ENCODE measurements at regions not wholly inside any gene's neighbourhood (a gene's known extent, or its start where the extent isn't known, plus 50 kb on each side); places are given as distances from the start of the nearest gene placed in this dataset.

DNA sequence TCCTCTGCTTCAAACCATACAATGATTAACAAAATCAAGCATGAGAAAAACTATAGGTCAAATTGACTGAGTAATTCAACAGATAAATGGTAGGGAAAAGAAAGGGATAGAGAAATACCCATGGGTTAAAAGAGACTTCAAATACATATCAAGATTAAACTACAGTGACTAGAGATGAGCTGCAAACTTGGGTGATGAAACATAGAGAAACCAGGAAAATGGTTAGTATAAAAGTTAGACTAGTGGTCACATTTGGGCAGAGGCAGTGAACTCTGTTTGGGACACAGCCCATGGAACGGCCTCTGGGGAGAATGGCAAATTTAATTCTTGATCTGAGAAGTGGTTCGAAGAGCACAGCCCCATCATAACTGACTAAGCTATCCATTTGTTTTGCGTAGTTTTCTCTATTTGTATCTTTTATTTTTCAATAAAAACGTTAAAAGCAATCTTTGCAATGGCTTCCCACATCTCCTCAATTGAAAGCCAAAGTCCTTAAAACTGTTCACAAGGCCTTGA, 99.4 kb downstream of the APIP start:
- no peaks in the 10 kb centered on the region for H3K27me3 Mint-ChIP-seq (ENCODE audit: low read depth)
- no peak for DNase-seq (ENCODE audit: low spot score)
- H3K4me1 Mint-ChIP-seq (ENCODE audit: low read depth): no peaks in the 10 kb centered on the region
- H3K9me3 Mint-ChIP-seq (ENCODE audit: low read depth): peaks cover 23% of the 10 kb centered on the region
- H3K4me3 Mint-ChIP-seq (ENCODE audit: unreplicated experiment): no peak overlapping the region
- TF ChIP-seq, protein P1, sequence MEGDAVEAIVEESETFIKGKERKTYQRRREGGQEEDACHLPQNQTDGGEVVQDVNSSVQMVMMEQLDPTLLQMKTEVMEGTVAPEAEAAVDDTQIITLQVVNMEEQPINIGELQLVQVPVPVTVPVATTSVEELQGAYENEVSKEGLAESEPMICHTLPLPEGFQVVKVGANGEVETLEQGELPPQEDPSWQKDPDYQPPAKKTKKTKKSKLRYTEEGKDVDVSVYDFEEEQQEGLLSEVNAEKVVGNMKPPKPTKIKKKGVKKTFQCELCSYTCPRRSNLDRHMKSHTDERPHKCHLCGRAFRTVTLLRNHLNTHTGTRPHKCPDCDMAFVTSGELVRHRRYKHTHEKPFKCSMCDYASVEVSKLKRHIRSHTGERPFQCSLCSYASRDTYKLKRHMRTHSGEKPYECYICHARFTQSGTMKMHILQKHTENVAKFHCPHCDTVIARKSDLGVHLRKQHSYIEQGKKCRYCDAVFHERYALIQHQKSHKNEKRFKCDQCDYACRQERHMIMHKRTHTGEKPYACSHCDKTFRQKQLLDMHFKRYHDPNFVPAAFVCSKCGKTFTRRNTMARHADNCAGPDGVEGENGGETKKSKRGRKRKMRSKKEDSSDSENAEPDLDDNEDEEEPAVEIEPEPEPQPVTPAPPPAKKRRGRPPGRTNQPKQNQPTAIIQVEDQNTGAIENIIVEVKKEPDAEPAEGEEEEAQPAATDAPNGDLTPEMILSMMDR (IDR thresholded peaks at IDR 0.05): no peak
- H3K36me3 Mint-ChIP-seq (ENCODE audit: low read depth): peaks cover 18% of the 10 kb centered on the region
- H3K27ac Mint-ChIP-seq (ENCODE audit: unreplicated experiment): no peak overlapping the region

DNA sequence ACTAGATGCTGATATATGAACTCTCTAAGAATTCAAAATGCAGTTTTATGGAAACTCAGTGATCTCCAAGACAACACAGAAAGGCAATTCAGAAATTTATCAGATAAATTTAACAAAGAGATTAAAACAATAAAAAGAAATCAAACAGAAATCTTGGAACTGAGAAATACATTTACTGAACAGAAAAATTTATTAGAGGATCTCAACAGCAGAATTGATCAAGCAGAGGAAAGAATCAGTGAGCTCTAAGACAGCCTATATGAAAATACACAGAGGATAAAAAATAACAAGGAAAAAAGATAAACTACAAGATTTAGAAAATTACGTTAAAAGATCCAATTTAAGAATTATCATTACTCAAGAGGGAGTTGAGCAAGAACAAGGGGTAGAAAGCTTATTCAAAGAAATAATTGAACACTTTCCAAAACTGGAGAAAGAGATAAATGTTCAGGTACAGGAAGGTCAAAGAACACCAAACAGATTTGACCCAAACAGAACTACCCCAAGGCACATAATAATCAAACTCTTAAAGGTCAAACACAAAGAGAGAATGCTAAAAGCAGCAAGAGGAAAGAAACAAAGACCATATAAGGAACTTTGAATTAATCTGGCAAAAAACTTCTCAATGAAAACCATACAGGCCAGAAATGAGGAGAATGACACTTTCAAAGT, 103.1 kb downstream of the APIP start:
- peaks cover 20% of the 10 kb centered on the region for H3K9me3 Mint-ChIP-seq (ENCODE audit: low read depth)

DNA sequence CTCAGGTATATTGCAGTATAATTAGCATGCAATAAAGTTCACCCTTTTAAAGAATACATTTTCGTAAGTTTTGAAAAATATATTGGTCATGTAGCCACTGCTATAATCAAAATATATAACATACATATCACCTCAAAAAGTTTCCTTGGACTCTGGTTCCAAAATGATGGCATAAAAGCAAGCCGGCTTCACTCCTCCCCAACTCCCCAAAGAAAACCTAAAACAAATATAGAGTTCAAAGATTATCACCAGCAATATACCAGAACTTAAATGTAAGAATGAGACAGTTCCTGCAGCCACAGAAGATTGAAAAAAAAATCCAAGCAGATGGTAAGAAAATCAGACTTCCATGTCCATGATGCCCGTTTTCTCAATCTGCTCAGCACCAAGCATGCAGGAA, 104.3 kb downstream of the APIP start:
- no peak for DNase-seq (ENCODE audit: low spot score)
- Mint-ChIP-seq H3K9me3 (ENCODE audit: low read depth) (peaks cover 20% of the 10 kb centered on the region), H3K27ac (ENCODE audit: unreplicated experiment) (no peak overlapping the region), H3K36me3 (ENCODE audit: low read depth) (peaks cover 15% of the 10 kb centered on the region), H3K27me3 (ENCODE audit: low read depth) (no peaks in the 10 kb centered on the region), H3K4me3 (ENCODE audit: unreplicated experiment) (no peak overlapping the region), H3K4me1 (ENCODE audit: low read depth) (no peaks in the 10 kb centered on the region)
- TF ChIP-seq, protein P1 (IDR thresholded peaks at IDR 0.05): no peak

More for the DNA sequence above, 103.1 kb downstream of the APIP start:
- Mint-ChIP-seq H3K36me3 (ENCODE audit: low read depth) (peaks cover 15% of the 10 kb centered on the region), H3K27ac (ENCODE audit: unreplicated experiment) (no peak overlapping the region), H3K27me3 (ENCODE audit: low read depth) (no peaks in the 10 kb centered on the region), H3K4me3 (ENCODE audit: unreplicated experiment) (no peak overlapping the region), H3K4me1 (ENCODE audit: low read depth) (no peaks in the 10 kb centered on the region)
- TF ChIP-seq, protein P1 (IDR thresholded peaks at IDR 0.05): no peak
- no peak for DNase-seq (ENCODE audit: low spot score)

DNA sequence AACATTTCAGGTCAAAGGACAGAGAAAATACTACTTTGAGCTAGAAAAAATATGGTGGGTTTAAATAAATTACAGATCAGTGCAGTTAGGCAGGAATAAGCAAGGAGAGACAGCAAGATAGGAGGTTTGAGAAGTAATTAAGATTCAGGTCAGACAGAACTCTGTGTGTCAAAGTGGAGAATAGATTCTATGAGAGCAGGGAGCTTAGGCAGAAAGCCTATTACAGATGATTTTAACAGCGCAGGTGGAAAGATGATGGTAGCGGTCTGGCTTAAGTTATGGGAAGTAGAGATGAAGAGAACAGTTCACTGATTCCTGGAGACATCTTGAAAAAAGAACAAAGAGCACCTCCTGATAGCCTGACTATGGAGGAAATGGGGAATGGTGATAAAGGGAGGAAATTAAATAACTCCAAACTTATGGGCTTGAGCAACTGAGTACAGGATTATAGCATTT, 106.0 kb downstream of the APIP start:
- Mint-ChIP-seq H3K9me3 (ENCODE audit: low read depth) (peaks cover 17% of the 10 kb centered on the region), H3K4me1 (ENCODE audit: low read depth) (no peaks in the 10 kb centered on the region), H3K27ac (ENCODE audit: unreplicated experiment) (no peak overlapping the region)

More for the DNA sequence above, 106.0 kb downstream of the APIP start:
- no peak overlapping the region for H3K4me3 Mint-ChIP-seq (ENCODE audit: unreplicated experiment)
- peaks cover under 1% of the 10 kb centered on the region for H3K27me3 Mint-ChIP-seq (ENCODE audit: low read depth)
- H3K36me3 Mint-ChIP-seq (ENCODE audit: low read depth): peaks cover 12% of the 10 kb centered on the region
- TF ChIP-seq, protein P1 (IDR thresholded peaks at IDR 0.05): no peak
- DNase-seq (ENCODE audit: low spot score): no peak

Data from chondrocyte (in vitro differentiated cells).